Neural cell (in vitro differentiated cells): ENCODE measurements at regions not wholly inside any gene's neighbourhood (a gene's known extent, or its start where the extent isn't known, plus 50 kb on each side); places are given as distances from the start of the nearest gene placed in this dataset.

Source experiments
- EP300 ChIP-seq: fragments of 450-650 bp; conservative IDR thresholded peaks from 2 replicates; pipeline ENCODE4 v1.6.1; 2014; ENCODE audit warnings: antibody characterized with exemption, mild to moderate bottlenecking, moderate library complexity; ENCODE audit not compliant: poor library complexity, severe bottlenecking
- EZH2 ChIP-seq: fragments of 200-600, 300-800 bp; shearing (Covaris generic), sonication (generic); IDR thresholded peaks from 2 replicates; pipeline ENCODE4 v1.6.1; 2014; ENCODE audit warnings: antibody characterized with exemption, low read length, borderline replicate concordance, mild to moderate bottlenecking; ENCODE audit not compliant: insufficient read depth, poor library complexity, severe bottlenecking
- RAD21 ChIP-seq: fragments of 450-650 bp; conservative IDR thresholded peaks from 2 replicates; pipeline ENCODE4 v1.6.1; 2014; ENCODE audit warnings: antibody characterized with exemption, mild to moderate bottlenecking, moderate library complexity
- TF ChIP-seq, protein P1 (sequence below): fragments of 450-650 bp; IDR thresholded peaks from 2 replicates; pipeline ENCODE4 v1.5.1; 2014; ENCODE audit warnings: antibody characterized with exemption, mild to moderate bottlenecking, moderate library complexity; ENCODE audit not compliant: poor library complexity, severe bottlenecking

- TF ChIP-seq RAD21 = no peak
- TF ChIP-seq, protein P1, sequence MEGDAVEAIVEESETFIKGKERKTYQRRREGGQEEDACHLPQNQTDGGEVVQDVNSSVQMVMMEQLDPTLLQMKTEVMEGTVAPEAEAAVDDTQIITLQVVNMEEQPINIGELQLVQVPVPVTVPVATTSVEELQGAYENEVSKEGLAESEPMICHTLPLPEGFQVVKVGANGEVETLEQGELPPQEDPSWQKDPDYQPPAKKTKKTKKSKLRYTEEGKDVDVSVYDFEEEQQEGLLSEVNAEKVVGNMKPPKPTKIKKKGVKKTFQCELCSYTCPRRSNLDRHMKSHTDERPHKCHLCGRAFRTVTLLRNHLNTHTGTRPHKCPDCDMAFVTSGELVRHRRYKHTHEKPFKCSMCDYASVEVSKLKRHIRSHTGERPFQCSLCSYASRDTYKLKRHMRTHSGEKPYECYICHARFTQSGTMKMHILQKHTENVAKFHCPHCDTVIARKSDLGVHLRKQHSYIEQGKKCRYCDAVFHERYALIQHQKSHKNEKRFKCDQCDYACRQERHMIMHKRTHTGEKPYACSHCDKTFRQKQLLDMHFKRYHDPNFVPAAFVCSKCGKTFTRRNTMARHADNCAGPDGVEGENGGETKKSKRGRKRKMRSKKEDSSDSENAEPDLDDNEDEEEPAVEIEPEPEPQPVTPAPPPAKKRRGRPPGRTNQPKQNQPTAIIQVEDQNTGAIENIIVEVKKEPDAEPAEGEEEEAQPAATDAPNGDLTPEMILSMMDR = no peak
- TF ChIP-seq EZH2 = no peak
- TF ChIP-seq EP300 = no peak
Measured at GRCh38 chr15:96042734-96043224, 287.7 kb upstream of the NR2F2 start.
